Activated T-cell treated with anti-CD3 and anti-CD28 coated beads, Interleukin-2, amount 50 U/mL, for 1 hour (primary cell): ENCODE measurements at regions not wholly inside any gene's neighbourhood (a gene's known extent, or its start where the extent isn't known, plus 50 kb on each side); places are given as distances from the start of the nearest gene placed in this dataset.

ENCODE experiments used
- DNase-seq: peaks from one replicate; pipeline ENCODE4 v3.0.0-alpha.2; 2020

DNA sequence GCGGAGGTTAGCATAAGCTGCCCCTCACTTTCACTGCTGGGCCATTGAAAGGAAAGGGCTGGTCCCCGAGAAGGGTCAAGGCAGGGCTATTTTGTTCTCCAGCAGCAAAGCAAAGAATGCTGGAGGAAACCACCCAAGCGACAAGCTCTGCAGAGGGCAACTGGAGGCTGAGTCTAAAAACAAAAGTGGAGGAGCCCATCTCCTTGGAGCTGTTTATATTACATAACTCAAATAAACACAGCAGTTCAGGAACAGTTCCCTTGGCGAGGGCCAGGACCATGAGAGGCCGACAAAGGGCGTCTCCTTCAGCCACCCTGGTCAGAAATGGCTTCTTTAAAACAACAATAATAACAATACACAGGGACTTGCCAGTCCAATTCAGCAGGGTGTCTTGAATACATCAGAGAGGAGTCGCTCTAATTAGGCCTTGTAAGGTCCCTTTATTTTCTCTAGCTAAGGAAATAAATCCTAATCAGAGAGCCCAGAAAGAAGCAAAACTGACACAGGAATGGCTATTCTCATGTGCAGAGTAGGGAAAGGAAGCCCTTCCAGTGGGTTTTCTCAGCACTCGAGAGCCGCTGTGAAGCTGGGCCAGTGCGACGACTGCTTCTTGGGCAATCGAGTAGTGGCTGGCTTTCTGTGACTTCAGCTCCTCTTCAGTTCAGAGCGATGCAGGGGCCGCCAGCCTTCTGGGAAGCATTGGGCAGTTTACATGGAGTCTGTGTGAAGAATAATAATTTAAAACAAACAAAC, 57.0 kb upstream of the TARBP1 start:
- no peak for DNase-seq

GRCh38 chr1:234535218-234535617, 56.2 kb upstream of the TARBP1 start:
- DNase-seq: no peak

- DNase-seq: no peak
These were observed 55.2 kb upstream of the TARBP1 start for GRCh38 chr1:234533975-234534876.

DNA sequence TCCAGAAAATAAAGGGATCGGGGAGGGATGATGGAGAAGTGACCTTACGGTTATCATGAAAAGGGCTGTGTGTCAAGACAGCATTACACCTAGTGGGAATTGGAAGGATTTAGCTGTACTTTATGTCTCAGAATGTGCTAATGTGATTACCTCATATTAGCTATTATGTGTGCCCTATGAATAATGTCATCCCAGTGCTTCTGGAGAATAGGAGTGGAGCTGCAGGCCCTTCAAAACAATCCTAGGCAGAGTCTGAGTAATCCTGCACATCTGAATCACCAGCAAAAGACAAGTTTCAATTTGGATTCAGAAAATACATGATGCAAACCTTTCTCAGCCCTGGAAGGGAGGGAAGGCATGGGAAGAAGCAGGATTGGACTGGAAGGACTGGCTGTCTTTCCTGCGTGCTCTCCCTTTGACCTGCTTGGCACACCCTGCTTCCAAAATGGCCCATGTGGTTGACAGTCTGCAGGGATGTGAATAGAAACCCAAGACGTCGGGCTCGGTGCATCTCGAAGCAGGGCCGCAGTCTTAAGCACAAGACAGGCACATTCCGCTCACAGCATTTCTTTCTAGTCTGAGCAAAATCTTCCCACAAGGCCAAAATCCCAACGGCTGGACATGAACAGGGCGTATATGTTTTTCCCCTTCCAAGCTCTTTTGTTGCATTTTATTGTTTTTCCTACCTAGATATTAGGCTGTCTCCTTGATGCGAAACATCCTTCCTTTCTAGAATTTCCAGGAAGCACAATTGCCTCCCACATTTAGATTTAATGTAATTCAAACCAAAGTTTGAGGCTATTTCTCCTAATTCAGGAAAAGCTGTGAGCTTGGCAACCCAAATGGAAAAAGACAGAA, 54.3 kb upstream of the TARBP1 start:
- no peak for DNase-seq

GRCh38 chr1:234532503-234532922, 53.5 kb upstream of the TARBP1 start:
- DNase-seq: no peak

GRCh38 chr1:234531151-234531635, 52.2 kb upstream of the TARBP1 start:
- DNase-seq: no peak

GRCh38 chr1:234530672-234531071, 51.7 kb upstream of the TARBP1 start:
- no peak for DNase-seq

- no peak for DNase-seq
These were observed 50.9 kb upstream of the TARBP1 start for GRCh38 chr1:234529950-234530237.

DNA sequence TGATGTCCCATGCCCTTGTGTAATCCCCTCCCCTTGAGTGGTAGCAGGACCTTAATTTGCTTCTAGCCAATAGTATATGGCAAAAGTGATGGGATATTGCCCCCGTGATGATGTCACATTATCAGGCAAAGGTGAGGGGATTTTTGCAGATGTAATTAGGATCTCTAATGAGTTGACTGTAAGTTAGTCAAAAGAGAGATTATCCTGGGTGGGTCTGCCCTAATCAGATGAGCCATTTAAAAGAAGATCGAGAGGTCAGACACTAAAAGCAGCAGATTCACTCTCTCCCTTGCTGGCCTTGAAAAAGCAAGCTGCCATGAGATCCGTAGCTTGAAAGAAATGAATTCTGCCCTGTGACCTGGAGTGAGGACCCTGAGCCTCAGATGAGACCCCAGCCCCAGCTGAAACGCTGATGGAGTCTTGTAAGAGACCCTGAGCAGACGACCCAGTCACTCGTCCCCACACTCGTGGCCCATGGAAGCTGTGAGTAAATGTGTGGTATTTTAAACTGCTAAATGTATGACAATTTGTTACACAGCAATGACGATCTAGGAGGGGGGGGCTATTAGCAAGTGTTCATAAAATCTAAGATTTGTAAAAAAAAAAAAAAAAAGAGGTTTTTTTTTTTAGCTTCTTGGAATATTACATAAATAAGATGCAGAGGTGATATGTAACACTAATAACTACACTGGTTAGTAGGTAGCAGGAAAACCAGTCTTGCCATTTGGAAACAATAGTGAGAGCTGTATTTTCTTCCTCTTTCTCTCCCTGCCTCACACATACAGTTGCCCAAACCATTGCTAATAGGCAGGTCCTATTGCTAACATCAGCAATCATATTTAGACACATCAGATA, 50.3 kb upstream of the TARBP1 start:
- DNase-seq: no peak
